ENCODE measurements at regions not wholly inside any gene's neighbourhood (a gene's known extent, or its start where the extent isn't known, plus 50 kb on each side); places are given as distances from the start of the nearest gene placed in this dataset.

- H3K9me3 ChIP-seq: no peaks in the 10 kb centered on the region
- no peaks in the 10 kb centered on the region for H3K36me3 ChIP-seq
- H3K4me3 ChIP-seq: no peak overlapping the region
- no peak for TF ChIP-seq POLR2A (IDR thresholded peaks at IDR 0.05)
- TF ChIP-seq EP300 (IDR thresholded peaks at IDR 0.05): no peak
- TF ChIP-seq CTCF (IDR thresholded peaks at IDR 0.05): no peak
- H3K4me1 ChIP-seq: no peaks in the 10 kb centered on the region
- H3K27ac ChIP-seq: no peak overlapping the region
- no peak for DNase-seq (ENCODE audit: low spot score in 2 of 2)
- H3K27me3 ChIP-seq: no peaks in the 10 kb centered on the region
Measured at GRCh38 chr2:16744521-16744920, 78.9 kb upstream of the CYRIA start.

- H3K4me3 ChIP-seq: no peak overlapping the region
- no peaks in the 10 kb centered on the region for H3K36me3 ChIP-seq
- WGBS, 2 donors: 90 to 91% methylated on average over 1 of the region's 1 CpG
- TF ChIP-seq POLR2A (IDR thresholded peaks at IDR 0.05) (no peak), EP300 (IDR thresholded peaks at IDR 0.05) (no peak), CTCF (IDR thresholded peaks at IDR 0.05) (no peak)
- H3K4me1 ChIP-seq: no peaks in the 10 kb centered on the region
- H3K27ac ChIP-seq: no peak overlapping the region
- no peaks in the 10 kb centered on the region for H3K27me3 ChIP-seq
- H3K9me3 ChIP-seq: no peaks in the 10 kb centered on the region
- no peak for DNase-seq (ENCODE audit: low spot score in 2 of 2)
Measured at GRCh38 chr2:16742026-16742425, 76.4 kb upstream of the CYRIA start.

GRCh38 chr2:16741498-16741897 lies 75.9 kb upstream of the CYRIA start:
- no peaks in the 10 kb centered on the region for H3K9me3 ChIP-seq
- no peaks in the 10 kb centered on the region for H3K27me3 ChIP-seq
- no peaks in the 10 kb centered on the region for H3K36me3 ChIP-seq
- TF ChIP-seq CTCF (IDR thresholded peaks at IDR 0.05) (no peak), EP300 (IDR thresholded peaks at IDR 0.05) (no peak), POLR2A (IDR thresholded peaks at IDR 0.05) (no peak)
- H3K4me1 ChIP-seq: no peaks in the 10 kb centered on the region
- WGBS, 2 donors: 70 to 75% methylated on average over 3 of the region's 3 CpGs
- no peak for DNase-seq (ENCODE audit: low spot score in 2 of 2)
- H3K27ac ChIP-seq: no peak overlapping the region
- H3K4me3 ChIP-seq: no peak overlapping the region

- H3K4me3 ChIP-seq: no peak overlapping the region
- H3K36me3 ChIP-seq: no peaks in the 10 kb centered on the region
- no peaks in the 10 kb centered on the region for H3K27me3 ChIP-seq
- H3K4me1 ChIP-seq: no peaks in the 10 kb centered on the region
- H3K27ac ChIP-seq: no peak overlapping the region
- DNase-seq (ENCODE audit: low spot score in 2 of 2): no peak
- WGBS, 2 donors: 85 to 92% methylated on average over 4 of the region's 4 CpGs
- H3K9me3 ChIP-seq: no peaks in the 10 kb centered on the region
- TF ChIP-seq POLR2A (IDR thresholded peaks at IDR 0.05) (no peak), CTCF (IDR thresholded peaks at IDR 0.05) (no peak), EP300 (IDR thresholded peaks at IDR 0.05) (no peak)
Measured at GRCh38 chr2:16739778-16740581, 74.3 kb upstream of the CYRIA start.

GRCh38 chr2:16738361-16739225 lies 73.0 kb upstream of the CYRIA start:
- H3K9me3 ChIP-seq: no peaks in the 10 kb centered on the region
- WGBS, 2 donors: 70 to 80% methylated on average over 6 of the region's 6 CpGs
- no peaks in the 10 kb centered on the region for H3K4me1 ChIP-seq
- no peak overlapping the region for H3K27ac ChIP-seq
- no peak for TF ChIP-seq EP300 (IDR thresholded peaks at IDR 0.05)
- TF ChIP-seq POLR2A (IDR thresholded peaks at IDR 0.05): no peak
- no peak for TF ChIP-seq CTCF (IDR thresholded peaks at IDR 0.05)
- H3K4me3 ChIP-seq: no peak overlapping the region
- H3K27me3 ChIP-seq: no peaks in the 10 kb centered on the region
- H3K36me3 ChIP-seq: no peaks in the 10 kb centered on the region
- DNase-seq (ENCODE audit: low spot score in 2 of 2): no peak
